ENCODE measurements at regions not wholly inside any gene's neighbourhood (a gene's known extent, or its start where the extent isn't known, plus 50 kb on each side); places are given as distances from the start of the nearest gene placed in this dataset.

DNA sequence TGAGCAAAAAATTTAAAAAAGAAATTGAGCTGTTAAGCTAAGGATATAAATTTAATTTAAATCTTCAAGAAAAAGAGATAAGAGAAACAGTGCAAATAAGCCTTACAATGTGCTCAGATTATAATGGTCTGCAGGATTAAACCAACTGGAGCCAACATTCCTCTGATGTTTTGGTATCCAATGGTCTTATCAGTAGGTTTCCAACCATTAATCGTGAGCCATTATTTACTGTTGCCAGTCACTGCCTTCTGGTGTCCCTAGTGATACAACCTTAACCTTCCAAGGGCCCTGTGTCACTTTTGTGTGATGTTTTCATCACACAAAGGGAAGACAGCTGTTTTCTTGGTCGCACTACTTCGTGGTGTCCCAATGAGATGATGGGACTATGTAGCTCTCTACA, 134.5 kb upstream of the CTAGE1 start:
- H3K4me1 ChIP-seq (ENCODE audit: insufficient read depth, low read length, poor library complexity, severe bottlenecking) = no peaks in the 10 kb centered on the region
- TF ChIP-seq, protein P1, sequence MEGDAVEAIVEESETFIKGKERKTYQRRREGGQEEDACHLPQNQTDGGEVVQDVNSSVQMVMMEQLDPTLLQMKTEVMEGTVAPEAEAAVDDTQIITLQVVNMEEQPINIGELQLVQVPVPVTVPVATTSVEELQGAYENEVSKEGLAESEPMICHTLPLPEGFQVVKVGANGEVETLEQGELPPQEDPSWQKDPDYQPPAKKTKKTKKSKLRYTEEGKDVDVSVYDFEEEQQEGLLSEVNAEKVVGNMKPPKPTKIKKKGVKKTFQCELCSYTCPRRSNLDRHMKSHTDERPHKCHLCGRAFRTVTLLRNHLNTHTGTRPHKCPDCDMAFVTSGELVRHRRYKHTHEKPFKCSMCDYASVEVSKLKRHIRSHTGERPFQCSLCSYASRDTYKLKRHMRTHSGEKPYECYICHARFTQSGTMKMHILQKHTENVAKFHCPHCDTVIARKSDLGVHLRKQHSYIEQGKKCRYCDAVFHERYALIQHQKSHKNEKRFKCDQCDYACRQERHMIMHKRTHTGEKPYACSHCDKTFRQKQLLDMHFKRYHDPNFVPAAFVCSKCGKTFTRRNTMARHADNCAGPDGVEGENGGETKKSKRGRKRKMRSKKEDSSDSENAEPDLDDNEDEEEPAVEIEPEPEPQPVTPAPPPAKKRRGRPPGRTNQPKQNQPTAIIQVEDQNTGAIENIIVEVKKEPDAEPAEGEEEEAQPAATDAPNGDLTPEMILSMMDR (conservative IDR thresholded peaks at IDR 0.05; ENCODE audit: low read depth, low read length) = no peak
- TF ChIP-seq EZH2 (IDR thresholded peaks at IDR 0.05; ENCODE audit: borderline replicate concordance, low read depth, low read length, poor library complexity, severe bottlenecking) = no peak
- no peak overlapping the region for H3K4me3 ChIP-seq (ENCODE audit: low read depth, low read length, poor library complexity, severe bottlenecking)
- no peaks in the 10 kb centered on the region for H3K36me3 ChIP-seq (ENCODE audit: insufficient read depth, low read length, poor library complexity, severe bottlenecking)
- no peak for DNase-seq (ENCODE audit: low spot score)
- ChIA-PET CTCF (no interaction called here), POLR2A (ENCODE audit: low non-redundant PET) (no interaction called here)
- no peak overlapping the region for H3K27ac ChIP-seq (ENCODE audit: low read depth, low read length, poor library complexity, severe bottlenecking)
- no TSS peak for BruUV-seq (replicated peaks)
- intact Hi-C loops (cut with micrococcal nuclease; ENCODE audit: unreplicated experiment) = no loop called here
- H3K9me3 ChIP-seq (ENCODE audit: low read depth, low read length, poor library complexity, severe bottlenecking) = no peaks in the 10 kb centered on the region
- peaks cover 56% of the 10 kb centered on the region for H3K27me3 ChIP-seq (replicated peaks; ENCODE audit: insufficient read depth, low read depth, low read length, poor library complexity)

DNA sequence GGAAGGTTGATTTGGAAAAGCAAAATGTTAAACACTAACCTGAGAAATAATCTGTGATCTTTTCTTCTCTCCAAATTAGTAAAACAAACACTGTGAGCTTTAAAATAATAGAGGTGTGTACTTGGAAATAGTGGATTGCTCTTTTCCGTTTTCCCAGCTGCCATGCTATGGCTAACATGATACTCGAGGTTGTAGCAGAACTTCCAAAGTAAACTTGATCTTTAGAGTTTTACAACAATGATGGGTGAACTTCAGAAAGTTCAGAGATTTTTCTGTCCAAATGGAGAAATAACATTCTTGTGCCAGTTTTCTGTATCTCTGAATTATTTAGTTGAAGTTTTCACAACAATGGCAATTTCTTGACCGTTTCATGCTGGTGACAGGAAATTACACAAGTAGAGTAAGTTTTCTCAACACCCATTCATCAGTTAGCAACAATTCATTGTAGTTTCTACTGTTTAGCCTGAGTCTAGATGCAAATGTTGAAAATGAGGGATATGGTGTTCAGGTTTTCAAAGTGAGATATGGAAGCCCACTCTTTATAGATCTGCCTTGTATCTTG, 135.3 kb upstream of the CTAGE1 start:
- H3K9me3 ChIP-seq (ENCODE audit: low read depth, low read length, poor library complexity, severe bottlenecking) = no peaks in the 10 kb centered on the region
- intact Hi-C loops (cut with micrococcal nuclease; ENCODE audit: unreplicated experiment) = no loop called here
- H3K4me1 ChIP-seq (ENCODE audit: insufficient read depth, low read length, poor library complexity, severe bottlenecking) = no peaks in the 10 kb centered on the region
- H3K4me3 ChIP-seq (ENCODE audit: low read depth, low read length, poor library complexity, severe bottlenecking) = no peak overlapping the region
- CTCF ChIA-PET = no interaction called here
- H3K27ac ChIP-seq (ENCODE audit: low read depth, low read length, poor library complexity, severe bottlenecking) = no peak overlapping the region
- DNase-seq (ENCODE audit: low spot score) = no peak
- TF ChIP-seq, protein P1 (conservative IDR thresholded peaks at IDR 0.05; ENCODE audit: low read depth, low read length) = no peak
- no peak for TF ChIP-seq EZH2 (IDR thresholded peaks at IDR 0.05; ENCODE audit: borderline replicate concordance, low read depth, low read length, poor library complexity, severe bottlenecking)
- POLR2A ChIA-PET (ENCODE audit: low non-redundant PET) = no interaction called here
- H3K27me3 ChIP-seq (replicated peaks; ENCODE audit: insufficient read depth, low read depth, low read length, poor library complexity) = peaks cover 63% of the 10 kb centered on the region
- no peaks in the 10 kb centered on the region for H3K36me3 ChIP-seq (ENCODE audit: insufficient read depth, low read length, poor library complexity, severe bottlenecking)
- BruUV-seq (replicated peaks) = no TSS peak

DNA sequence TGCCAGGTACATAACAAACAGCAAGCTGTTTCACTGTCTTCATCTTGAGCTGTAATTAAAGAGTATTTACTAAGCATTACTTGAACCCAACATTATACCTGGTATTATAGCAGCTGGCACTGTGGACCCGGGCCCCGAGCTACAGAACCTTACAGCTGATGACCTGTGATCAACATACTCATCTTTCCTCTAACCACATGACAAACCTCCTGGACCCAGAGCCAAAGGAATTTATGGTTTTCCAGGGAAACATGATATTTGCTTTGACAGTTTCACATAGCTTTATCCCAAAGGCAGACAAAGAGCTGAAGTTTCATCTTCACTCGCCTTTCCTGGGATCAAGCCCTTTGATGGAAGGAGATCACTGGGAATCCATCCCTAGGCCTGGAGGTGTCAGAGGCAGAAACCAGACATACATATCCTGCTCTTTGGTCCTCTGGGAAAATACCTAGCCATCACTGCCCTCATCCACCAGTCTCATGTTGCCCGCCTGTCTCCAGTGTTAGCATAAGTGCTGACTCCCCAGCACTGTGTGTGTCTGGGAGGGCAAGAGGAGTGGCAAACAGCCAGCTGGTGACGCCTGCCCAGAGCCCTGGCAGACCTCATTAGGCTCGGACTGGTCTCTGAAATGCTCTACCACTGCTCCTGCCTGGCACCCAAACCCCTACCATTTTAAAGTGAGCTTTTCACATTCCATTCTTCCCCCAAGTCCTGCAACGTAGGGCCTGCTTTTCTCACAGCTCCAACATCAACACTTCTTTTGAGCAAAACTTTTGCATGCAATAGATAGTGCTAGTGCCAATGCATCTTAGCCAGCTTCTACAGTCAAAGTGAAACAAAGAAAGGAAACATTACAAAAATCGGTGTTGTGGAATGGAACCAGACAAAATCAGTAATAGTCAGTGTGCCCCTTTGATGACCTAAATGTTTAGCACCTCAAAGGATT, 138.8 kb upstream of the CTAGE1 start:
- TF ChIP-seq, protein P1 (conservative IDR thresholded peaks at IDR 0.05; ENCODE audit: low read depth, low read length) = no peak
- peaks cover 77% of the 10 kb centered on the region for H3K27me3 ChIP-seq (replicated peaks; ENCODE audit: insufficient read depth, low read depth, low read length, poor library complexity)
- CTCF ChIA-PET = no interaction called here
- H3K27ac ChIP-seq (ENCODE audit: low read depth, low read length, poor library complexity, severe bottlenecking) = no peak overlapping the region
- peaks cover 7% of the 10 kb centered on the region for H3K4me1 ChIP-seq (ENCODE audit: insufficient read depth, low read length, poor library complexity, severe bottlenecking)
- intact Hi-C loops (cut with micrococcal nuclease; ENCODE audit: unreplicated experiment) = no loop called here
- POLR2A ChIA-PET (ENCODE audit: low non-redundant PET) = no interaction called here
- H3K9me3 ChIP-seq (ENCODE audit: low read depth, low read length, poor library complexity, severe bottlenecking) = no peaks in the 10 kb centered on the region
- DNase-seq (ENCODE audit: low spot score) = no peak
- no peak overlapping the region for H3K4me3 ChIP-seq (ENCODE audit: low read depth, low read length, poor library complexity, severe bottlenecking)
- no peaks in the 10 kb centered on the region for H3K36me3 ChIP-seq (ENCODE audit: insufficient read depth, low read length, poor library complexity, severe bottlenecking)
- no TSS peak for BruUV-seq (replicated peaks)
